Lung microvascular endothelial cell (primary cell): ENCODE measurements at regions not wholly inside any gene's neighbourhood (a gene's known extent, or its start where the extent isn't known, plus 50 kb on each side); places are given as distances from the start of the nearest gene placed in this dataset.

Experiments used
- DNase-seq, 2 donors: peaks; one replicate each; pipeline versions ENCODE4 v3.0.0 to v3.0.0-alpha.2; 2010; ENCODE audit warnings: low read depth in 2 of 2

DNA sequence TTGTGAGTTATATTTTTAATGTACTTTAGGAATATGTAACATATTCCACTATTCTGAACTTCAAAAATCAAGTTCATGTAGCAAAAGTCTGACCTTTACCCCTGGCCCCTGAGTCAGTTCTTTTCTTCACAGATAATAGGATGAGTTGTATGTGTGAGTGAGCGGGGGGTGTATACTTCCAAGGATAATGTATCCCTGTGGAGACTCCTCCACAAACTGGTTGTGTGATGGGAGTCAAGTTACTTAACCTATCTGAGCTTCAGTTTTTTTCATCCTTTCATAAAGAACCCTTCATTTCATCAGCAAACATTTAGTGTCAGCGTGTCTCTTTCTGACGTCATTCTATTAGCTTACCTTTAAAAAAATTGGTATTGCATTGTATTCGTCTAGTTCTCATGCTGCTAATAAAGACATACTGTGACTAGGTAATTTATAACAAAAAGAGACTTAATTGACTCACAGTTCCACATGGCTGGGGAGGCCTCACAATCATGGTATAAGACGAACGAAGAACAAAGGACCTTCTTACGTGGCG, 288.1 kb upstream of the GPC6 start:
- DNase-seq = no peak

DNA sequence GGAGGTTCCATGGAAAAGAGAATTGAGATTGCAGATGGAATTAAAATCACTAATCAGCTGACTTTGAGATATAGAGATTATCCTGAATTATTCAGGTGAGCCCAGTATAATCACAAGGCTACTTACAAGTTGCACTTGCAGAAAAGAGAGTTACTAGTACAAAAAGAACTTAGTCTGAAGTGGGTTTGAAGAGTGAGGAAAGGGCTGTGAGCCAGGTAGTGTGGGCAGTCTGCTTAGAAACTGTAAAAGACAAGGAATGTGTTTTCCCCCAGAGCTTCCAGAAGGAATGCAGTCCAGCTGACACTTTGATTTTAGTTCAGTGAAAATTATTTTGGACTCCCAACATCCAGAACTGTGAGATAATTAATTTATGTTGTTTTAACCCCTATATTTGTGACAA, 285.4 kb upstream of the GPC6 start:
- DNase-seq = no peak

DNA sequence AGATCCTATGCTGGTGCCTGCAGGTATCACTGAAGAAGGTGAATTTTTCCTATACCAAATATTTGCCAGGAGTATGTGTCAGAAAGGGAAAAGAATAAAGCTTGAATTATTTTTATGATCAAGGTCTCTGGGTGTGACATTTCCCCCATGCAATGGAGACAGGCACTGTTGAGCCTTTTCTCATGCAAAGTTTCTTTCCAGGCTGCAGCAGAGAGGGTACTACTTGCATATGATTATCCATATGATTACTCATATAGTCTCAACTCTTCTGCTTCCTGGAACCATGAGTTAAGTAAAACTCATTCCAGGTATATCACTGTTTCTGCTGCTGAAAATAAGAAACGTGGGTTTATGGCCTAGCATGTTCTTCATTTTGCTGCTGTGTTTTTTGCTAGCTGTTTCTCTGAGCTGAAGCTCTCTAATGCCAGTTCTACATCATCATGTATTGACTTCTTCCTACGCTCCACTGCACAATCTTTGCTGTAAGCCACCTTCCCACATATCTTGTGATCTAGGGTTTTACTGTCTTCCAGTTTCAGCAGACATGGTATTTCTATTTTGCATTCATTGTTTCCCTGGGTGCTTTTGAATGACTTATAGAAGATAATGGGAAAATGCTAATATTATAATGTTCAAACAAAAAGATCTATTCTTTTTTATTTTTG, 278.7 kb upstream of the GPC6 start:
- no peak for DNase-seq

DNA sequence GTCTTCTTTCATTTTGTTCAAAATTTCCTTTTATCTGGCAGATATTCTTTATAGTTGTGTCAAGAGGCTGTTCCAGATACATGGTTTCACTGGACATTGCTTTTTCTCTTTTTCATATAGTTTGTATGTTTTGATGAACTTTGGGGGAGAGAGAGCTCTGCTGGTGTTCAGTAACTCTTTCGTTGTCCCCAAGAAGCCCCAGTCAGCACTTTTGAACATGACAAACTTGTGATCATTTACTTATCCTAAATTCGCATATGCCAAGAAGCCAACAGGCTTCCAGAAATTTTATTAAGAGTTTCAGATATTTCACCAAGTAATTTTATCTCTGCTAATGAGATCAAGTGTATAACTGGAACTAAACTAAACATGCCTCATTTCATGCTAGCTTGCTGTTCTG, 275.8 kb upstream of the GPC6 start:
- DNase-seq = no peak

DNA sequence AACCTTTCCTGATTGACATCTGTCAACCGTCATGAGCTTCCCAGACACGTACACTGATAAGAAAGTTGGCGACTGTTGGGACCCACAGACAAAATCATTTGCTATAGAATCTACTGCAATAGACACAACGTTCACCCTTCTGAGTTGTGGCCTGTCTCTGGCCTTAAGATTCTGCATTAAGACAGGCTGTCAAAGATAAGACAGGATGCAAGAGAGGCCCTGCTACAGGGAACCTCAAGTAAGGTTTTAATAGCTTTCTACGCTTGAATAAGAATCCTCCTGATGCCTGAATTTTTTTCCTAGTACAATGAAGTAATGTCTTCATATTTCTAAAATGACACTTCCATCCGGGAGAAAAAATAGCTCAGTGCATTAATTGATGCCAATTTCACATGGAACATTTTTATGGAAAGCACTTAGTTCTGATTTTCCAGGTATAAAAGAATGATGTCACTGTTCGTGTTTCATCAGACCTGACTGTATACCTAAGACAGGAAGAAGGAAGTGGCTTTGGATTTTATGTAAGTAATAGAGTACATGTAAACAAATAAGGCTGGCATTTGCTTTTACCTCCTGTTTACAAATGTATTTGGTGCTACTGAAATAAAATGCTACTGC, 275.2 kb upstream of the GPC6 start:
- no peak for DNase-seq

DNA sequence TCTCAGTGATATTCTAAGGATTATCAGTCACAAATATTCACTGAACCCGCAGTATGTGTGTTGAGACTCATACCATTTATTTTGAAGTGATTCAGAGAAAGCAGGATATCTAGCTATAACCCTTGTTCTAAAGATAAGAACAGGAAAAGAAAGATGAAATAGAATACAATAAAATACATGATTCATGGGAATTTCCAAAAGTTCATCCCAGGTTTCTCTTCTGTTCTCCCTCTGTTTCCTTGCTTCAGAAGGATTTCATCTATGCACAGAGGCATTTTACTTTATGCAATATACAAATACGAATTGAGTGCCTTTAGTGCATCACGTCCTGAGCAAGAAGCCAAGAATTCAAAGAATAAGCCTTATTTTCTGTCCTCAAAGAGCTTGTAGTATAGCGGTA, 274.4 kb upstream of the GPC6 start:
- DNase-seq = no peak

DNA sequence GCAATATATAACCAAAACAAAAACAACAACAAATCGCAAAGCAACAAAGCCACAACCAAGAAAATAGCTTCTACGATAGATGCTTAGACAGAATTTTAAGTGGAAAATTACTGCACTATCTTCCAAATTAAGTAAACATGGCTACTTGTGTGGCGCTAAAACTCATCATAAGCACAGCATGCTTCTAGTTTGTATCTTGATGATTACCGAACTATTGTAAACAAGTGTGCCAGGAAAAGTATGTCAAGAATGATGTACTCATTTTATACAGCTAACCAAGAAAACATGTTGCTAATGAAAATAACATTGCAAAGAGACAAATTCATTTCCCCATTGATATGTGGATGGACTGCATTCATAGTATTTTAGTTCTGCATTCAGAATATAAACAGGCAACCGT, 271.9 kb upstream of the GPC6 start:
- DNase-seq = no peak

DNA sequence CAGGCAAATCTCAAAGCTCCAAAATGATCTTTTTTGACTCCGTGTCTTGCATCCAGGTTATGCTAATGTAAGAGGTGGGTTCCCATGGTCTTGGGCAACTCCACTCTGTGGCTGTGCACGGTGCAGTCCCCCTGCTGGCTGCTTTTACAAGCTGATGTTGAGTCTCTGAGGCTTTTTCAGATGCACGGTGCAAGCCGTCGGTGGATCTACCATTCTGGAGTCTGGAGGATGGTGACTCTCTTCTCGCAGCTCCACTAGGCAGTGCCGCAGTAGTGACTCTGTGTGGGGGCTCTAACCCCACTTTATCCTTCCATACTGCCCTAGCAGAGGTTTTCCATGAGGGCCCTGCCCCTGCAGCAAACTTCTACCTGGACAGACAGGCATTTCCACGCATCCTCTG, 266.8 kb upstream of the GPC6 start:
- DNase-seq = no peak

DNA sequence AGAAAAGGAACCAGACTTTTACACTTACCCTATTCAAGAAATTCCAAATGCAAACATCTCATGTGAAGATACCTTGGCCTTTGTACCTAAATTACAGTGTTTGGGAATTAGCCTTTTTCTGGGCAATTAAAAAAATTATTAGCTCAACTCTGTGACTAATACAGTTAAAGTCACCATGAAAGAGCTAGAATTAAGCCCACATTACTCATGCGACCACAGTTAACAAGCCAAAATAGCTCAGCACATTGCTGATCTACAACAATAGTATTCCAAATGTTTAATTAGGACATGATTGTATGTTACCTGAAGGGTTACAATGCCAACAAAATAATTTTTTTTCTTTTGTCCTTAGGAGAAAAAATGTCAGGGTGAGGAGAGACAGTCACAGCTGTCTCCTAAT, 263.6 kb upstream of the GPC6 start:
- DNase-seq = no peak

DNA sequence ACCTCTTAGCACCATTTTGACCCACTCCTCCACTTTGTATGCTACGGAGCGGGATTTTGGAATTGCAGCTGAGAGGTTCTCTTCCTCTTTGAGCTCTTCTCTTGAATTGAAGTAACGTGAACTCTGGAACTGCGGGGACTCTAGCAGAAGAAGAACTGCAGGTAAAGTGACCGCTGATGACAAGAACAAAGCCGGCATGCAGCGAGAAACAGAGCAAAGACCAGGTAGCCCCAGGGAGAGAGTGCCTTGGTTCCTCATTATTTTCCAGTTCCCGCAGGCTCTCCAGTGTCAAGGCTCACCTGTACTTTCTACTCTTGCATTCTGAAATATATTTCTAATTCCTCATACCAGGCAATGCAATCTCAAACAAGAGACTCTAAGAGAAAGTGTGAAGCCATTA, 260.3 kb upstream of the GPC6 start:
- no peak for DNase-seq

DNA sequence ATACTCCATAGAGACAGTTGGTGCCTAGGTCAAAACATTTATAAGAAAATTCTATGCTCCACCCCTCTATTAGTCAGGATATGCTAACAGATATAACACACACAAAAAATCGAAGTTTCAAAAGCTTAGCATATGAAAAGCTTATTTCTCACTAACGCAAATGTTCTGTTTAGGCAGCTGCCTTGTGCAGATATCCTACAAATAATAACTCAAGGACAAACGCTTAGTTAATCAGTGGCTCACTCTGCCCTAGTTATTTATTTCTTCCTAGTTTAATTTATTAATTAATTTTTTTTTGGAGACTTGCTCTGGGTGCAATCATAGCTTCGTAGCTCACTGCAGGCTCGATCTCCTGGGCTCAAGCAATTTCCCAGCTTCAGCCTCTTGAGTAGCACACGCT, 259.7 kb upstream of the GPC6 start:
- no peak for DNase-seq

DNA sequence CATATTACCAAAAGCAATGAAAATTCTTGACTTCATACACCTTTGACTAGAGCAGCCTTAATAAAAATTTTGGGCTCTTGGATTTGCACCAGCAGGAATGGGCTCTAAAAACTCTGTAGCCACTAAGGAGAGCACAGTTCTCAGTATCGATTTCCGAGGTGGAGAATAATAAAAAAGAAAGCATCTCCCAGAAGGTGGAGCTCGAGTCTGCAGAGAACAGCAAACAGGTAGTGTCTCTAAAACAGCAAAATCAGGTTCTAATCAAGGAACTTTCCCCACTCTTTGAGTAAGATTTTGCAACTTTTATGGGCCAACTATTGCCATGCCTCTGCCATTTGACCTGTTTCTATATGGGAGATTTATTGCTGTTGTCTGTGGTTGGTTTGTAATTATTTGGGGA, 258.7 kb upstream of the GPC6 start:
- no peak for DNase-seq

DNA sequence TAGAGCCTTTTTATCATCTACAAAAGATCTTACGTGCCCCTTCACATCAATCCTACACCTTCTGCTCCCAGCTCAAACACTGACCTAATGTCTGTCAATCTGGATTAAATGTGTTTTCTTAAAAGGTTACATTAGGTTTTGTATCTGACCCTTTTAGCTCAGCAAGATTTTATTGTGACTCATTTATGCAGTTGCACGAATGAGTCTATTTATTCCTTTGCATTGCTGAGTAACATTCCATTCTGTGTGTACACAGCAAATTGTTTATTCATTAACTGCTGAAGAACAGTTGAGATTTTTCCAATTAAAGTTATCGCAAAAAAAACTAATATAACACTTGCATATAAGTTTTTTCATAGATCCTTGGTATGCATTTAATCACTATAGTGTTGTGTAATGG, 253.9 kb upstream of the GPC6 start:
- DNase-seq = no peak

DNA sequence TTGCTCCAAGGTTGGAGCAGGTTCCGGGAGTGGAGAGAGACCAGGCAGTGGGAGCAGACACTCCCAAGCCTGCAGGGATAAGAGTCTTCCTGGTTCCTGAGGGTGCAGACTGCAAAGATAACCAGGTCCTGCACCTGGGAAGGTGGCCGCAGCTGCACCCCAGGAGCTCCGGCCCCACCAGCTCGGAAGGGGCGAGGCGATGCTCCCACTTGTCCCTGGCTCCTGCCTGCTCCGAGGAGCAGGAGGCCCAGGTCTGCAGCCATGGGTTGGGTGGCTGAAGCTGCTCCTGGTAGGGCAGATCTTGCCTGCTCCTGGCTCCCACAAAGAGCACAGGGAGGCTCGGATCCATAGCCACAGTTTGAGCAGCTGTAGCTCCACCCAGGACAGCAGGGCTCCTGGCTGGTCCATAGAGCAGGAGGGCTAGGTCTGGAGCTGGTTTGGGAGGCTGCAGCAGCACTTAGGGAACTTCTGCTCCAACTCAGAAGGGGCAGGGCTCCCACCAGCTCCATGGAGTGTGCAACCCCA, 251.6 kb upstream of the GPC6 start:
- DNase-seq = no peak

DNA sequence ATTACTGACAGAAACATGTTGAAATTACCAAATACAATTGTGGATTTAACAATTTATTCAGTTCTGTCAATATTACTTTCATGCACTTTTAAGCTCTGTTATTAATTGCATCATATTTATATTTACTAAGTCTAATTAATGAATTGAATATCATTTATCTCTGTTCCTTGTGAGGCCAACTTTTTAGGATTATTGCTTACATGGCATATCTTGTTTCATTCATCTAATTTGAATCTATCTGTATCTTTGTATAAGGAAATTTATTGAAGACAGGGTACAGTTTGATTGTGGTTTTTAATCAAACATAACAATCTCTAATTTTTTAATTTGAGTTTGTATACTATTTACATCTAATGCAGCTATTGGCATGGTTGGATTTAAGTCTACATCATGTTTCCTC, 249.9 kb upstream of the GPC6 start:
- no peak for DNase-seq

DNA sequence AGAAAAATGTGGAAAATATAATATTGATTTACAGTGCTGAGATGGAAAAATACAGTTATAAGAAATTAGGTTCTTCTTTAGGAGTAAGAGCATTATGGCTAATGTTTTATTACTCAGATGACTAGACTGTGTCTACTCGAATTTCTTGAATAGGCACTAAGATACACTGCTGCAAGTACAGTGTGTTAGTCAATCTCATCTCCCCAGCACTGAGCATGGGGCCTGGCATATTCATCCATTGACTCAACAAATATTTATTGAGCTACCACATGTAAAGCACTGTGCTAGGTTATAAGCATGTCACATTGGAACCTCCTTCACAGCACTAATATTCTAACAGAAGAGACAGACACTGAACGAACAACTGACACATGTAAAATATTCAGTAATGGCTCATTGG, 242.5 kb upstream of the GPC6 start:
- no peak for DNase-seq

DNA sequence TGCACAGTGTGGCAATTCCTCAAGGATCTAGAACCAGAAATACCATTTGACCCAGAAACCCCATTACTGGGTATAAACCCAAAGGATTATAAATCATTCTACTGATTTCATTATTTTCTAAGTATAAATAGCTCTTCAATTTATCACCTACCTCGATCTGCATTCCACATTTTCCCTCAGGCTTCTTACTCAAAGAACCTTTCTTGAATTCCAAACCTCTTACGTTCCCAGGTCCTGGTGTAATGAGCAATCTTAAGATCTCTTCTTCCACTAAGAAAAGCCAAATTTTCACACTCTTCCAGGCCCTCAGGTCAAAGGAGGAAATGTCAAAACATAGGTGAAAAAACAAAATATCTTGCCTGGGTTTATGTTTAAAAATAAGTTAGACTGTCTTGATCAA, 237.3 kb upstream of the GPC6 start:
- no peak for DNase-seq

DNA sequence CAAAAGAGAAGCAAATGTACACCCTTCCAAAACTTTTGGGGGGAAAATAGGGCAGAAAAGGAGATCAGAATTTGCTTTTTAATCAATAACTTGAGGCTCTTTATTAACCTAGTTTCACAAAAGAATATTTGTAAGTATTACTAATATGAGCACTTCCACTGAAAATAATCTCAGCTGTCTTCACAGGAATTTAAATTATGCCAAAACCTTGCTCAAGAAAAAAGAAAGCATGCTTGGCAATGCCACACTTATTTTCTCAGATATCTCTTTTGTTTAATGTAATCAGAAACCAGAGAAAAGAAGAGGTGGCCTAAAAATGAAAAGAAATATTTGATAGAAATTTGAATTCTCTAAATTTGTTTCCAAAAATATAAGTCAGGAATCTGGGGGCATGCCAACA, 234.9 kb upstream of the GPC6 start:
- DNase-seq = no peak

DNA sequence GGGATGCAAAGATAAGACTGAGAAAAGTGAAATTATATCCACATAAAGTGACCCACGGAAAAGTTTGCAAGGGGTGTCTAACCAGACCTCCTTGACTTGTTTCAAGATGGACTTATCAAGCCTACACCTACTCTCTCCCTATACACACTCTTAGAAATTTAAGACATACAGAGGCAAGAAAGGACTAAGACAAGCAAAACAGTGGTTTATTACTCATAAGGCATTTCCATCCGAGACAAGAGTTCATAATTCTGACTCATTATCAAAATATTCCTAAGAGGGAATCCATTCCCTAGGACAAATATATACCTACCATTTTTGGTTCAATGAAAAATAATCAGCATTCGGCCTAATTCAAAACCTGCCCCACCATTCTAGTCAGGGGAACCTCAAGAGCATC, 232.6 kb upstream of the GPC6 start:
- no peak for DNase-seq

DNA sequence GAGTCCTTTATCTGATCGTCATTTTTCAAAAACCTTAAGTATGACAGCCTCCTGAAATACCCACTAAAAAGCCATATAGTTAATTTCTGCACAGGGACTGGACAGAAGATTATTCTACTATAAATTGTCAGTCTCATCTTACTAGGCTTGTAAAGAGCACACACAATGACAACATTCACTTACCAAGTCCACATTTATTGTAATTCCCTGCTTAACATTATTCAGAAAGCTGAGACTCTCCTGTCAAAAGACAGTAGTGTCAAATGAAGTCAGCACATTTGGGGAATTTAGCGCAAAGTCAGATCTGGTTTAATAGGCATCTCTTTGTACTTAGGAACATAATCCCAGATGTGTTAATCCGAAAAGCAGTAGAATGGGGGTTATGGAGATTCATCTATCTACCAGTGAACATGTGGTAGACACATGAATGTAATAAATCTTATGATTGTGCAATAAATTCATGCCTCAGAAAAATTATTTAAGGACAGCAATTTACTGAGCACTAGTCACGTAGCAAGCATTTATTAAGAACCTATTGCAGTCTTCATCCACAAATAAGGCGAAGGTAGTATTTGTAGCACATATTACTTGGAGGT, 224.6 kb upstream of the GPC6 start:
- DNase-seq = no peak

DNA sequence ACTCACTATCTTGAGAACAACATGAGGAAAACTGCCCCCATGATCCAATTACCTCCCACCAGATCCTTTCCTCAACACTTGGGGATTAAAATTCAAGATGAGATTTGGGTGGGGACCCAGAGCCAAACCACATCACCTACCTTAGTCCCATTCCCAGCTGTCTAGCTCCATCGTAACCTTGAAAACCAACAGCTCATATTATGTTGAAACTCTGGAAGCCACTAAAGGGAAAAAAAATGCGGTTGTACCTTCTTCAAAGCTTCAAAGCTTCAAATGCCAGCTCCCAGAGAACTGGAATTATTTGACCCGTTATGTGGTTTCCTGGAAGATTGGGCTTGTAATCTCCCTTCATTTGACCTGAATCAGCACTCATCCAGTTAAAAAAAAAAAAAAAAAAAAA, 223.1 kb upstream of the GPC6 start:
- no peak for DNase-seq

DNA sequence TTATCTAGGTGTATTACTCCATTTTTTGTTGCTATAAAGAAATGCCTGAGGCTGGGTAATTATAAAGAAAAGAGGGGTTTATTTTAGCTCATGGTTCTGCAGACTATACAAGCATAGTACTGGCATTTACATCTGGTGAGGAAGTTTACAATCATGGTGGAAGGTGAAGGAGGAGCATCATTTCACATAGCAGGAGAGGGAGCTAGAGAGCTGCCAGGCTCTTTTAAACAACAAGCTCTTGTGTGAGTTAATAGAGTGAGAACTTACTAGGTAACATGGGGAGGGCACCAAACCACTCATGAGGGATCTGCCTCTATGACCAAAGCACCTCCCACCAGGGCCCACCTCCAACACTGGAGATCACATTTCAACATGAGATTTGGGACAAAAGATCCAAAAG, 221.7 kb upstream of the GPC6 start:
- DNase-seq = no peak

DNA sequence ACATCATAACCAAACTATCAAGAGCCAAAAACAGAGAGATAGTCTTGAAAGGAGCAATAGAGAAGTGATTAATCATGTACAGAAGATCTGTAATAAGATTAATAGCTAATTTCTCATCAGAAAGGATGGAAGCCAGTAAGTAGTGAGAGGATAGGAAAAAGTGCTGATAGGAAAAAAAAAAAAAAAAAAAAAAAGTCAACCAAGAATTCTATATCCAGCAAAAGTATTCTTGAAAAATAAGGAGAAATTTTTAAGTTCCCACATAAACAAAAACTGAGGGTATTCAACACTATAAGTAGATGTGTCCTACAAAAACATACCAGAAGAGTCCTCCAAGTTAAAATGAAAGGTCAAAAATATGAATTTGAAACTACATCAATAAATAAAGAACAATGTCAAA, 218.7 kb upstream of the GPC6 start:
- no peak for DNase-seq
